Stomach (tissue), 4 donors: ENCODE measurements at regions not wholly inside any gene's neighbourhood (a gene's known extent, or its start where the extent isn't known, plus 50 kb on each side); places are given as distances from the start of the nearest gene placed in this dataset.

ENCODE experiments used
- EP300 ChIP-seq: sonication (generic); formaldehyde crosslinking; IDR thresholded peaks from one replicate; pipeline ENCODE4 v1.6.1; 2017; ENCODE audit warnings: antibody characterized with exemption
- POLR2A ChIP-seq, 4 donors: fragments of 450-650 bp; IDR thresholded peaks; one replicate each; pipeline ENCODE4 v1.6.1; 2016; ENCODE audit warnings: antibody characterized with exemption in 4 of 4, control low read depth in 2 of 4, mild to moderate bottlenecking in 1 of 4, moderate library complexity in 1 of 4
- TF ChIP-seq, protein P1 (sequence below), 7 experiments: fragments of 450-650 bp in 4 of 7; fragments of 200-600 bp in 3 of 7; sonication (generic) in 3 of 7; IDR thresholded peaks; one replicate each; pipeline ENCODE4 v1.5.1; 2016 to 2019; ENCODE audit warnings: antibody characterized with exemption in 7 of 7, control low read depth in 2 of 7, mild to moderate bottlenecking in 1 of 7

DNA sequence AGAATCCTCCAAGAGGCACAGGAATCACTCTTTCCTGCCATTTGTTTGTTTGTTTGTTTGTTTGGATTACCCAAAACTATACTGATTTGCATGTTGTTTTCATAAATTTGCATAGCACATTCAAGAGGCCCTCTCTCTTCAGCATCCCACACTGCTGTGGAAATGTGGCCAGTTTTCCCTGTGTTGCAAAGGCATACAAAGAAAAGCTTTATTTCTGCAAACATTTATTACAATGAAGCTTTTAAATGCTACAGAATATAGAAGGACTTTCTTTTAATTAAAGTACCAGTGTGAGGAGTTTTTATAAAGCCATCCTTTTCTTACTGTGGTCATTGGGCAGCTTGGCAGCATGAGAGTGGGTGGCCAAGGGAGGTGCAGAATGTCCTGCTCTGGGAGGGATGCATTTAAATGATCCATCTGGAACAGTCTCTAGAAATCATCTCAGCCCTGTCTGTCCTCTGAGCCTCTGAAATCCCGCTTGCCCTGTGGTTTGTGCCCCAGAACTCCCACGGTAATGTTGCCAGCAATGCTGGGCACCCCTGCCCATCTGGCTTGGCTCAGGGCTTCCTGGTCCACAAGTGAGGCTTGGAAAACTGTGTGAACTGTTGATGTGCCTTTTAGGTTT, 356.8 kb upstream of the KIF2A start:
- TF ChIP-seq POLR2A (IDR thresholded peaks at IDR 0.05) (no peak), EP300 (no peak)
- TF ChIP-seq, protein P1, sequence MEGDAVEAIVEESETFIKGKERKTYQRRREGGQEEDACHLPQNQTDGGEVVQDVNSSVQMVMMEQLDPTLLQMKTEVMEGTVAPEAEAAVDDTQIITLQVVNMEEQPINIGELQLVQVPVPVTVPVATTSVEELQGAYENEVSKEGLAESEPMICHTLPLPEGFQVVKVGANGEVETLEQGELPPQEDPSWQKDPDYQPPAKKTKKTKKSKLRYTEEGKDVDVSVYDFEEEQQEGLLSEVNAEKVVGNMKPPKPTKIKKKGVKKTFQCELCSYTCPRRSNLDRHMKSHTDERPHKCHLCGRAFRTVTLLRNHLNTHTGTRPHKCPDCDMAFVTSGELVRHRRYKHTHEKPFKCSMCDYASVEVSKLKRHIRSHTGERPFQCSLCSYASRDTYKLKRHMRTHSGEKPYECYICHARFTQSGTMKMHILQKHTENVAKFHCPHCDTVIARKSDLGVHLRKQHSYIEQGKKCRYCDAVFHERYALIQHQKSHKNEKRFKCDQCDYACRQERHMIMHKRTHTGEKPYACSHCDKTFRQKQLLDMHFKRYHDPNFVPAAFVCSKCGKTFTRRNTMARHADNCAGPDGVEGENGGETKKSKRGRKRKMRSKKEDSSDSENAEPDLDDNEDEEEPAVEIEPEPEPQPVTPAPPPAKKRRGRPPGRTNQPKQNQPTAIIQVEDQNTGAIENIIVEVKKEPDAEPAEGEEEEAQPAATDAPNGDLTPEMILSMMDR (IDR thresholded peaks at IDR 0.05), result no peak
